A549 (cell line): ENCODE measurements at regions not wholly inside any gene's neighbourhood (a gene's known extent, or its start where the extent isn't known, plus 50 kb on each side); places are given as distances from the start of the nearest gene placed in this dataset.

Experiments
- ATAC-seq, 2 experiments: fragments of 200-7000 bp in 1 of 2; fragments of >200 bp in 1 of 2; cut with Nextera tagmentation in 1 of 2; cut with Tn5 transposase in 1 of 2; 3 replicates each; pipeline versions ENCODE4 v1.8.0 to v1.9.1; 2018 to 2020; ENCODE audit warnings: mild to moderate bottlenecking in 1 of 2, moderate library complexity in 1 of 2
- CTCF ChIA-PET: fragments of 300-600 bp; sonication (Branson Sonifier 250); formaldehyde crosslinking; extraction: SDS; loops from one replicate; lab custom pipeline; 2021; ENCODE audit warnings: antibody characterized with exemption, inconsistent platforms; lab: Yijun Ruan, JAX
- POLR2A ChIA-PET: fragments of 350-600 bp; formaldehyde crosslinking; extraction: SDS; loops from one replicate; lab custom pipeline; 2021; ENCODE audit warnings: antibody characterized with exemption, inconsistent platforms; lab: Yijun Ruan, JAX
- DNase-seq, 2 experiments: peaks; one replicate each; pipeline versions ENCODE4 v3.0.0 to v3.0.0-alpha.2; 2011 to 2016; ENCODE audit warnings: low read depth in 1 of 2, low spot score in 1 of 2
- FAIRE-seq: peaks from 2 replicates; lab custom pipeline; 2011; peaks lifted over from hg19 to GRCh38; lab: Jason Lieb, UNC
- H3K27ac ChIP-seq, 2 experiments: fragments of >200 bp; sonication (Bioruptor Twin); formaldehyde crosslinking; 3 replicates each; pipeline ENCODE4 v1.5.1; 2016 to 2017
- H3K4me1 ChIP-seq: fragments of >200 bp; sonication (Bioruptor Twin); formaldehyde crosslinking; 3 replicates; pipeline ENCODE4 v1.6.1; 2016
- H3K4me2 ChIP-seq: fragments of >200 bp; sonication (Bioruptor Twin); formaldehyde crosslinking; 3 replicates; pipeline ENCODE4 v1.6.1; 2016
- H3K4me3 ChIP-seq: fragments of >200 bp; sonication (Bioruptor Twin); formaldehyde crosslinking; 3 replicates; pipeline ENCODE4 v1.5.1; 2016
- H3K9me3 ChIP-seq: fragments of >200 bp; sonication (Bioruptor Twin); formaldehyde crosslinking; 3 replicates; pipeline ENCODE4 v1.6.1; 2016
- BHLHE40 ChIP-seq: IDR thresholded peaks from 2 replicates; pipeline ENCODE4 v1.6.1; 2012; ENCODE audit warnings: low read depth, low read length, inconsistent platforms
- CEBPB ChIP-seq, 2 experiments: fragments of >200 bp in 1 of 2; sonication (Bioruptor Twin) in 1 of 2; formaldehyde crosslinking in 1 of 2; IDR thresholded peaks; 2 replicates each; pipeline ENCODE4 v1.6.1; 2012 to 2016
- CHD2 ChIP-seq: fragments of 150-350 bp; IDR thresholded peaks from 2 replicates; pipeline ENCODE4 v1.6.1; 2014; ENCODE audit warnings: low read length; ENCODE audit not compliant: partially characterized antibody
- EHF ChIP-seq: fragments of 250-450 bp; sonication (Bioruptor Pico); IDR thresholded peaks from 2 replicates; pipeline ENCODE4 v1.5.0; 2020; ENCODE audit warnings: mild to moderate bottlenecking
- EHMT2 ChIP-seq: fragments of 200-600 bp; sonication (generic); IDR thresholded peaks from 2 replicates; pipeline ENCODE4 v1.6.1; 2016; ENCODE audit warnings: antibody characterized with exemption, low read depth, mild to moderate bottlenecking, moderate library complexity
- FOSB ChIP-seq: fragments of 250-450 bp; sonication (Bioruptor Pico); IDR thresholded peaks from 2 replicates; pipeline ENCODE4 v1.5.0; 2020; ENCODE audit warnings: mild to moderate bottlenecking, moderate library complexity
- FOSL2 ChIP-seq, 2 experiments: fragments of 450-650 bp in 1 of 2; fragments of >200 bp in 1 of 2; sonication (Bioruptor Twin) in 1 of 2; formaldehyde crosslinking; IDR thresholded peaks; 2 replicates each; pipeline versions ENCODE4 v1.5.0 to v1.6.1; 2016 to 2020; ENCODE audit warnings: mild to moderate bottlenecking in 1 of 2, moderate library complexity in 1 of 2
- GATA3 ChIP-seq: IDR thresholded peaks from 2 replicates; pipeline ENCODE4 v1.6.1; 2012; ENCODE audit warnings: borderline replicate concordance
- HDAC2 ChIP-seq: fragments of 200-600 bp; sonication (generic); IDR thresholded peaks from 2 replicates; pipeline ENCODE4 v1.6.1; 2016
- HEYL ChIP-seq: fragments of 250-450 bp; sonication (Bioruptor Pico); IDR thresholded peaks from 2 replicates; pipeline ENCODE4 v1.8.0; 2021; ENCODE audit warnings: mild to moderate bottlenecking, moderate library complexity
- HMGXB4 ChIP-seq: fragments of 250-450 bp; sonication (Bioruptor Pico); IDR thresholded peaks from 2 replicates; pipeline ENCODE4 v1.5.0; 2021; ENCODE audit warnings: mild to moderate bottlenecking, moderate library complexity, borderline replicate concordance
- HOXA7 ChIP-seq: fragments of 250-450 bp; sonication (Bioruptor Pico); IDR thresholded peaks from 2 replicates; pipeline ENCODE4 v1.5.0; 2020; ENCODE audit warnings: mild to moderate bottlenecking, moderate library complexity
- HOXB13 ChIP-seq: fragments of 250-450 bp; sonication (Bioruptor Pico); IDR thresholded peaks from 2 replicates; pipeline ENCODE4 v1.5.0; 2020; ENCODE audit warnings: low read depth, mild to moderate bottlenecking, moderate library complexity
- KDM1A ChIP-seq: fragments of 200-600 bp; sonication (generic); IDR thresholded peaks from 2 replicates; pipeline ENCODE4 v1.6.1; 2016; ENCODE audit warnings: low read depth, mild to moderate bottlenecking
- KDM5A ChIP-seq: fragments of 200-600 bp; sonication (generic); IDR thresholded peaks from 2 replicates; pipeline ENCODE4 v1.6.1; 2016; ENCODE audit warnings: antibody characterized with exemption, mild to moderate bottlenecking
- MYC ChIP-seq: IDR thresholded peaks from 2 replicates; pipeline ENCODE4 v1.6.1; 2012; ENCODE audit warnings: mild to moderate bottlenecking, inconsistent platforms, low read length, improper control_type of control experiment, borderline replicate concordance
- NPAS2 ChIP-seq: fragments of 250-450 bp; sonication (Bioruptor Pico); IDR thresholded peaks from 2 replicates; pipeline ENCODE4 v1.8.0; 2022; ENCODE audit warnings: mild to moderate bottlenecking, moderate library complexity, borderline replicate concordance
- PHF8 ChIP-seq: fragments of 200-600 bp; sonication (generic); IDR thresholded peaks from 2 replicates; pipeline ENCODE4 v1.6.1; 2016; ENCODE audit warnings: low read depth, mild to moderate bottlenecking, antibody characterized with exemption, moderate library complexity, borderline replicate concordance
- POLR2A ChIP-seq: IDR thresholded peaks from 2 replicates; pipeline ENCODE4 v1.6.1; 2012; ENCODE audit warnings: mild to moderate bottlenecking, low read length
- RAD21 ChIP-seq, 2 experiments: fragments of >200 bp in 1 of 2; sonication (Bioruptor Twin) in 1 of 2; formaldehyde crosslinking in 1 of 2; IDR thresholded peaks in 1 of 2; conservative IDR thresholded peaks in 1 of 2; 2 replicates in 1 of 2; 3 replicates in 1 of 2; pipeline ENCODE4 v1.6.1; 2012 to 2018; ENCODE audit warnings: inconsistent platforms in 1 of 2
- RARB ChIP-seq: fragments of 250-450 bp; sonication (Bioruptor Pico); IDR thresholded peaks from 2 replicates; pipeline ENCODE4 v1.8.0; 2021; ENCODE audit warnings: mild to moderate bottlenecking, moderate library complexity
- RCOR1 ChIP-seq: fragments of 150-350 bp; IDR thresholded peaks from 2 replicates; pipeline ENCODE4 v1.6.1; 2014; ENCODE audit warnings: antibody characterized with exemption, low read length, low read depth
- SMC3 ChIP-seq: fragments of >200 bp; sonication (Bioruptor Twin); formaldehyde crosslinking; IDR thresholded peaks from 3 replicates; pipeline ENCODE4 v1.6.1; 2018; ENCODE audit warnings: inconsistent platforms
- ZC3H11A ChIP-seq: fragments of 450-650 bp; IDR thresholded peaks from 2 replicates; pipeline ENCODE4 v1.6.1; 2014; ENCODE audit warnings: antibody characterized with exemption, mild to moderate bottlenecking
- ZNF302 ChIP-seq: fragments of 250-450 bp; sonication (Bioruptor Pico); IDR thresholded peaks from 2 replicates; pipeline ENCODE4 v1.9.0; 2021; ENCODE audit warnings: inconsistent platforms, mild to moderate bottlenecking, moderate library complexity
- WGBS: methylation state at CpG from one replicate; pipeline ENCODE4 v1.1.6; 2017; ENCODE audit errors: missing lambda C conversion rate; 5-methylcytosine and 5-hydroxymethylcytosine counted together
- TF ChIP-seq, protein P1 (sequence below): IDR thresholded peaks from 2 replicates; pipeline ENCODE4 v1.6.1; 2012; ENCODE audit warnings: low read depth, borderline replicate concordance
- TF ChIP-seq, protein P2 (sequence below): fragments of 250-450 bp; sonication (Bioruptor Pico); IDR thresholded peaks from 2 replicates; pipeline ENCODE4 v1.5.0; 2020; ENCODE audit warnings: low read depth, mild to moderate bottlenecking, moderate library complexity

GRCh38 chr11:131135611-131136010 lies 219.3 kb upstream of the SNX19 start:
- DNase-seq (no peak), ATAC-seq (no peak), FAIRE-seq (no peak)
- WGBS: 3% methylated on average over 3 of the region's 3 CpGs
- Histone ChIP-seq H3K4me1 (no peaks in the 10 kb centered on the region), H3K27ac (no peak overlapping the region), H3K4me3 (no peak overlapping the region), H3K9me3 (no peaks in the 10 kb centered on the region), H3K4me2 (no peak overlapping the region)
- no peak for TF ChIP-seq SMC3
- TF ChIP-seq FOSB (CRISPR knock-in tag): no peak
- no peak for TF ChIP-seq BHLHE40
- no peak for TF ChIP-seq HDAC2
- TF ChIP-seq EHF (CRISPR knock-in tag): no peak
- TF ChIP-seq POLR2A: no peak
- no peak for TF ChIP-seq HEYL (CRISPR knock-in tag)
- no peak for TF ChIP-seq FOSL2 (IDR thresholded peaks at IDR 0.05)
- TF ChIP-seq FOSL2 (CRISPR knock-in tag; IDR thresholded peaks at IDR 0.05): no peak
- no peak for TF ChIP-seq ZC3H11A
- no peak for TF ChIP-seq EHMT2
- TF ChIP-seq CEBPB (IDR thresholded peaks at IDR 0.05): no peak
- POLR2A ChIA-PET: no interaction called here
- CTCF ChIA-PET: no interaction called here

DNA sequence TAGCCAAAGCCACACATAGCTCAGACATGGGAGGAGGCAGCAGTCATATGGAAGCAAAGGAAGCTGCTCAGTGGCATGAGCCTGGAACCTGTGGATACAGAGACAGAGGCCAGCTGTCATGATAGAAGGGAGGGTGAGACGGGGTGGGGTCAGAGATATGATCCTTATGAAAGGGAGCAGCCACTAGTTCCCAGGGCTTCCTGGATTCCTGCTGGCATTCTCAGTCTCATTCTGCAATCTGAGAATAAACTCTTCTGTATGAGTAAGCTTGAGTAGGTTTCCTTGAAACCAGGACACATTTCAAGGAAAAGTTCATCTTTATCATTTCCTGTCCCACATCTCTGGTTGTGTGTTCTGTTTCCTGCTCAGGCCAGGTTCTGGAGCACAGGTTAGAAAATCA lies 220.2 kb upstream of the SNX19 start:
- H3K9me3 ChIP-seq: no peaks in the 10 kb centered on the region
- TF ChIP-seq CHD2 (no peak), CEBPB (IDR thresholded peaks at IDR 0.05) (no peak), HOXB13 (CRISPR knock-in tag) (no peak), RAD21 (conservative IDR thresholded peaks at IDR 0.05 in 1 of 2, IDR thresholded peaks at IDR 0.05 in 1 of 2) (no peak), HDAC2 (no peak), HOXA7 (CRISPR knock-in tag) (no peak), ZNF302 (CRISPR knock-in tag) (no peak), PHF8 (no peak)
- TF ChIP-seq, protein P1, sequence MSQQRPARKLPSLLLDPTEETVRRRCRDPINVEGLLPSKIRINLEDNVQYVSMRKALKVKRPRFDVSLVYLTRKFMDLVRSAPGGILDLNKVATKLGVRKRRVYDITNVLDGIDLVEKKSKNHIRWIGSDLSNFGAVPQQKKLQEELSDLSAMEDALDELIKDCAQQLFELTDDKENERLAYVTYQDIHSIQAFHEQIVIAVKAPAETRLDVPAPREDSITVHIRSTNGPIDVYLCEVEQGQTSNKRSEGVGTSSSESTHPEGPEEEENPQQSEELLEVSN: no peak
- H3K4me2 ChIP-seq: no peak overlapping the region
- WGBS: no CpG with 5 or more reads among the region's 1 CpG
- ATAC-seq (no peak), FAIRE-seq (no peak), DNase-seq (no peak)
- ChIA-PET POLR2A (no interaction called here), CTCF (no interaction called here)
- H3K4me1 ChIP-seq: no peaks in the 10 kb centered on the region
- H3K4me3 ChIP-seq: no peak overlapping the region
- H3K27ac ChIP-seq: no peak overlapping the region

DNA sequence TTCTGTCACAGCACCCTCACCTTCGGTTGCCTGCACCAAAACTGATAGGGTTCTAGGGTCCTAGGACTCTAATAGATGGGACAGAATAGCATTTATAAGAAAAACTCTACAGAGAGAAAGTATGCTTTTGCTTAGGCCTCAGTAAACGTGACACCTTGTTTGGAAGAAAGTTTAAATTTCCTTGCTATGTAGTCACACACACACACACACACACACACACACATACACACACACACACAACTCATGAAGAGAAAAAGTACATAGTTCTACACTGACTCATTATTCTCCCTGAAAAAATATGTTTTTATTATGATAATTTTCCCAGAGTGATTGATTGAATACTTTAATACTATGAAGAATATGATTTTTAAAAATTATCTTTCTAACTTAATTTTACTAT lies 220.8 kb upstream of the SNX19 start:
- TF ChIP-seq ZNF302 (CRISPR knock-in tag) (no peak), POLR2A (no peak), HMGXB4 (CRISPR knock-in tag) (no peak)
- TF ChIP-seq, all 56 proteins: peak for 0
- 8% methylated on average over 2 of the region's 2 CpGs for whole genome bisulfite sequencing
- Histone ChIP-seq H3K4me2 (no peak overlapping the region), H3K27ac (no peak overlapping the region), H3K4me3 (no peak overlapping the region), H3K9me3 (no peaks in the 10 kb centered on the region), H3K4me1 (no peaks in the 10 kb centered on the region)
- FAIRE-seq (no peak), ATAC-seq (no peak), DNase-seq (no peak)
- ChIA-PET CTCF (no interaction called here), POLR2A (no interaction called here)

DNA sequence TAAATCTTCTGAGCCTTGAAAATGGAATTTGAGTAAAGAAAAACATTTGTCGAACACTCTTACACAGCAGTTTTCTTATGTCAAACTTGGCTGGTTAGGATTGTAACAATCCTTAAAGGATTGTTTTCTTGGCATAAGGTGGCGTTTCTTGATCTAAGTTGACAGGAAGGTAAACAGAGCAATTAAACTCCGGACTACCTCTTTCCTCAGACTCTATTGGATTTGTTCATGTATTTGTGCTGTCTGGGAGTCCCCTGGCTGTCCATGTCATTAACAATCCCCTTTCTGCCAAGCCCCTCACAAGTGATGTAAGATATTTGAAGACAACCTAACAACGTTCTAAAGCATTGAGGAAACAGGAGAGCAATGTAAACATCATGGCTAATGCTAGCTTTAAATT lies 222.5 kb upstream of the SNX19 start:
- ChIA-PET CTCF (no interaction called here), POLR2A (no interaction called here)
- Histone ChIP-seq H3K9me3 (no peaks in the 10 kb centered on the region), H3K27ac (no peak overlapping the region), H3K4me3 (no peak overlapping the region), H3K4me2 (no peak overlapping the region), H3K4me1 (no peaks in the 10 kb centered on the region)
- FAIRE-seq: no peak
- DNase-seq: no peak
- whole genome bisulfite sequencing: 12% methylated on average over 4 of the region's 4 CpGs
- ATAC-seq: no peak
- TF ChIP-seq KDM5A (no peak), RARB (CRISPR knock-in tag) (no peak), MYC (no peak), NPAS2 (CRISPR knock-in tag) (no peak), CHD2 (no peak), RCOR1 (no peak), GATA3 (no peak), POLR2A (no peak), HMGXB4 (CRISPR knock-in tag) (no peak), KDM1A (no peak), HEYL (CRISPR knock-in tag) (no peak)
- TF ChIP-seq, protein P2, sequence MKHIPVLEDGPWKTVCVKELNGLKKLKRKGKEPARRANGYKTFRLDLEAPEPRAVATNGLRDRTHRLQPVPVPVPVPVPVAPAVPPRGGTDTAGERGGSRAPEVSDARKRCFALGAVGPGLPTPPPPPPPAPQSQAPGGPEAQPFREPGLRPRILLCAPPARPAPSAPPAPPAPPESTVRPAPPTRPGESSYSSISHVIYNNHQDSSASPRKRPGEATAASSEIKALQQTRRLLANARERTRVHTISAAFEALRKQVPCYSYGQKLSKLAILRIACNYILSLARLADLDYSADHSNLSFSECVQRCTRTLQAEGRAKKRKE (CRISPR knock-in tag): no peak
- TF ChIP-seq, all 56 proteins: peak for 0
